IPS-11a (cell line): ENCODE measurements at regions not wholly inside any gene's neighbourhood (a gene's known extent, or its start where the extent isn't known, plus 50 kb on each side); places are given as distances from the start of the nearest gene placed in this dataset.
"Not testable (repeated sequence)": the region's sequence is repeated elsewhere in the genome, so short reads cannot be mapped to it uniquely, and the experiment has no call there.

Experiments used
- H3K4me3 ChIP-seq: one replicate; pipeline ENCODE4 v1.5.1; 2013; ENCODE audit warnings: low read depth, low read length, control low read depth

GRCh38 chr4:167802463-167803212 lies 289.7 kb upstream of the ANXA10 start:
- H3K4me3 ChIP-seq: no peak overlapping the region

- no peak overlapping the region for H3K4me3 ChIP-seq
These were observed 280.4 kb upstream of the ANXA10 start for GRCh38 chr4:167811958-167812357.

- no peak overlapping the region for H3K4me3 ChIP-seq
These were observed 266.1 kb upstream of the ANXA10 start for GRCh38 chr4:167826281-167826680.

GRCh38 chr4:167831855-167832254 lies 260.5 kb upstream of the ANXA10 start:
- H3K4me3 ChIP-seq: no peak overlapping the region

DNA sequence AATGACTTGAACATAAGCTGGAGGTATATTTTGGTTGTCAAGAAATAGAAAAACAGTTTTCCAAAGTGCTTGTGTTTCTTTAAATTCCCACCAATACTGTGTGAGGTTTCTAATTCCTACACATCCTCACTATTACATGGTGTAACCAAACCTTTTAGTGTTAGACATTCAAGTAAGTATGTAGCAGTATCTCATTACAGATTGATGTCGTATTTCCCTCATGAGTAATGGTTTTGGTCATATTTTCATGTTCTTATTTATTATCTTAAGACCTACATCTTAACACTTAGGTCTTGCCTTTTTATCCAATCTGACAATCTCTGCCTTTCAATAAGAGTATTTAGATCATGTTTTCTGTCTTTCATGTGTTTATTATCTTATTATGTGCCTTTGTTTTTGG lies 253.7 kb upstream of the ANXA10 start:
- no peak overlapping the region for H3K4me3 ChIP-seq

GRCh38 chr4:167842487-167842886 lies 249.8 kb upstream of the ANXA10 start:
- H3K4me3 ChIP-seq: no peak overlapping the region

DNA sequence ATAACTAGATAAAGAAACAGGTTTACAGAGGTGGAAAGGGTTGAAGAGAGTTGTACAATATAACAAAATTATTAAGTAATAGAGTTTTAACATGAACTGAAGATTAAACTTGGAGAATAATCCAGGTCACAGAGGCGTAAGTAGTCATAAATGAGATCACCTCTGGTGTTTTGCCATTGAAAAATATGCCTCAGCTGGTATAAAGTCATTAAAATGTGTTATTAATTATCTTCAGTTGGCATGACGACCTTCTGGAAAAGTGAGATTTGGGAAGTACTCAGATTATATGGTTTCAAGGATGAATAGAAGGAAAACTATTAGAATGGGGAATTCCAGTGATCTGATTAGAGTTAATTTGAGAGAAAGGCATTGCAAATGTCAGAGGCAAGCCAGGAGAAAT lies 237.5 kb upstream of the ANXA10 start:
- H3K4me3 ChIP-seq: no peak overlapping the region

DNA sequence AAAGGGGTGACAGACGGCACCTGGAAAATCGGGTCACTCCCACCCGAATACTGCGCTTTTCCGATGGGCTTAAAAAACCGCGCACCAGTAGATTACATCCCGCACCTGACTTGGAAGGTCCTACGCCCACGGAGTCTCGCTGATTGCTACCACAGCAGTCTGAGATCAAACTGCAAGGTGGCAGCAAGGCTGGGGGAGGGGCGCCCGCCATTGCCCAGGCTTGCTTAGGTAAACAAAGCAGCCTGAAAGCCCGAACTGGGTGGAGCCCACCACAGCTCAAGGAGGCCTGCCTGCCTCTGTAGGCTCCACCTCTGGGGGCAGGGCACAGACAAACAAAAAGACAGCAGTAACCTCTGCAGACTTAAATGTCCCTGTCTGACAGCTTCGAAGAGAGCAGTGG lies 234.2 kb upstream of the ANXA10 start:
- H3K4me3 ChIP-seq: not testable (repeated sequence)

- H3K4me3 ChIP-seq: no peak overlapping the region
These were observed 225.1 kb upstream of the ANXA10 start for GRCh38 chr4:167867191-167867590.

GRCh38 chr4:167868163-167868562 lies 224.2 kb upstream of the ANXA10 start:
- H3K4me3 ChIP-seq: no peak overlapping the region

DNA sequence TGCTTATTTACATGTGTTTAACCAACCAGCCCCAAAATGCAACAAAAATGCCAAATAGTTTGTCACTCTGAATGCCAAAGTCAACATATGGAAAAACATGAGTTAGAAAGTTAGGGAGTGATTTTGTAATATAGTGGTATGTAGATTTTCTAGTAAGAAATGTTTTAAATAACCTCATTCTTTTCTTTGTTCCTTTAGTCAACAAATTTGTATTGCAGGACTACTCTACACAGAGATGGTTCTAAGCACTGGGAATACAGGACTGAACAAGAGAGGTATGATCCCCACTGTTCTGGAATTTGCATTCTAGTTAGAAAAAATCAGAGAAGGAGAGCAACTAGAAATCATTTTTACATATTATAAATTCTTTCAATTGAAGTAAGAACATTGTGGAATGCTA lies 218.8 kb upstream of the ANXA10 start:
- H3K4me3 ChIP-seq: no peak overlapping the region

DNA sequence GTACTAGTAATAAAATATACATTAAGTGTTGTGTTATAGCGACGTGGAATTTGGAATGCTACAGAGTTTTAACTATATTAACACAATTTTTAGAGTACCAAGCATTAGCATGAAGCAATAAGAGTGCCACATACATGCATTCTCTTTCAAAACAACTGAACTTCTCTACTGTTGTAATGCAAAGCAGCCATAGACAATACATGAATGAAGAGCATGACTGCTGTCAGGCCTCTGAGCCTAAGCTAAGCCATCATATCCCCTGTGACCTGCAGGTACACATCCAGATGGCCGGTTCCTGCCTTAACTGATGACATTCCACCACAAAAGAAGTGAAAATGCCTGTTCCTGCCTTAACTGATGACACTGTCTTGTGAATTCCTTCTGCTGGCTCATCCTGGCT lies 216.2 kb upstream of the ANXA10 start:
- not testable (repeated sequence) for H3K4me3 ChIP-seq

DNA sequence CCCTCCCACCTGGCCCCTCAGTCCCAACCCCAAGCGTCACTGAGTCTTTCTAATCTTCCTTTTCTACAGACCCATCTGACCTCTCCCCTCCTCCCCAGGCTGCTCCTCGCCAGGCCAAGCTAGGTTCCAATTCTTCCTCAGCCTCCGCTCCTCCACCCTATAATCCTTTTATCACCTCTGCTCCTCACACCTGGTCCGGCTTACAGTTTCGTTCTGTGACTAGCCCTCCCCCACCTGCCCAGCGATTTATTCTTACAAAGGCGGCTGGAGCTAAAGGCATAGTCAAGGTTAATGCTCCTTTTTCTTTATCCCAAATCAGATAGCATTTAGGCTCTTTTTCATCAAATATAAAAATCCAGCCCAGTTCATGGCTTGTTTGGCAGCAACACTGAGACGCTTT lies 214.5 kb upstream of the ANXA10 start:
- H3K4me3 ChIP-seq: not testable (repeated sequence)

- H3K4me3 ChIP-seq: no peak overlapping the region
These were observed 209.1 kb upstream of the ANXA10 start for GRCh38 chr4:167883266-167883665.

DNA sequence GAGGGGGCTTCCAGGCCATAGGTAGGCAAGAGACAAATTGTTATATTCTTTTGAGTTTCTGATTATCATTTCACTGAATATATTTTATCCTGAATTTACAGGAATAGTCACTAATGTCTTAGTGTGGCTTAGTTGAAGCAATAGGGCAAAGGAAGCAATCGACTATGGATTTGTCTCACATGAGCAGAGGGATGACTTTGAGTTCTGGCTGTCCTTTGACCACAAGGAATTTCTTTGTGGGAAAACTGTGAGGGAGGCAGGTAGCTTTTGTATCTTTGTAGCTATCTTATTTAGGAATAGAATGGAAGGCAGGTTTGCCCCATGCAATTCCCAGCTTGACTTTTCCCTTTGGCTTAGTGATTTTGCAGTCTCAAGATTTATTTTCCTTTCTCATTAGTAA lies 207.3 kb upstream of the ANXA10 start:
- H3K4me3 ChIP-seq: no peak overlapping the region

DNA sequence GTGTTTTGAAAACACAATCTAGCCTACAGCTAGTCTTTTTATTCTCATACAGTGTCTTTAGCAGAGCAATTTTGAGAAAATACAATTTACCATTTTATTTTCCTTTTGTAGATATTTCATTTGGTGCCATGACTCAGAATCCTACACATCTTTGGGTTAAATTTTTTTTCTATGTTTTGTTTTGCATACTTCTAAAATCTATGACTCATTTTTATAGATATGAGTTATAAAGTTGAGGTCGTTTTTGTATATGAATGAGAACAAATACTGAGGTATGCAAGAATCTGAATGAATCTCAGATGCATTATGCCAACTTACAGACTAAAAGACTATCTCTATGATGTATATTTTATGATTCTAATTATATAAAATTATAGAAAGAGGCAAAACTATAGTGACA lies 206.5 kb upstream of the ANXA10 start:
- no peak overlapping the region for H3K4me3 ChIP-seq

GRCh38 chr4:167887726-167888125 lies 204.6 kb upstream of the ANXA10 start:
- no peak overlapping the region for H3K4me3 ChIP-seq

DNA sequence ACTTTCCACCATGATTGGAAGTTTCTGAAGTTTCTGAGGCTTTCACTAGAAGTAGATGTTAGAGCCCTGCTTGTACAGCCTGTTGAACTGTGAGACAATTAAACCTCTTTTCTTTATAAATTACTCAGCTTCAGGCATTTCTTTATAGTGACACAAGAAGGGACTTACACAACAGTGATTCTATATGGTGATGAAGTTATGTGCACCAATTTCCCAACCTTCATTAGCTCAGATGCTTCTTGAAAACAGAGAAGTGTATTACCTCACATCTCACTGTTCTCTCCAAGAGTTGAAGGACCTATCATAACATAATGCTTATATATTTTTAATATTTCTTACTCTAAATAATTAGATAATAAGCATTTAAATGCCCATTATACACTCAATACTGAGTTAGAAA lies 202.1 kb upstream of the ANXA10 start:
- no peak overlapping the region for H3K4me3 ChIP-seq

DNA sequence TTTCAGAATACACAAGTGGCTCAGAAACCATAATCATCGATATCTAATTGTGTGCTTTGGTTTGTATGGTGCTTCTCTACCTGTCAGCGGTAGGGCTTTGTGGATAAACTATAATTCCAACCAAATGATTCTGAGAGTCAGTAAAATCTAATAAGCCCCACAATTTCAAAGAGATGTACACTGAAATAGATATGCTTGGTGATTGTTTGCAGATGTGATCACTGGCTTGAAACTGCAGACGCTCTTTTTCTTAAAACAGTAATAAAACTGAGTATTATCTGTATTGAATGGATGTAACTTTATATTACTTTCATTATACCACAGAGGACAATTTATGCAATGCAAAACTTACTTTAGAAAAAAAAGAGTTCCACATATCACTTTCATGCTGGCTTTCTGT lies 198.8 kb upstream of the ANXA10 start:
- no peak overlapping the region for H3K4me3 ChIP-seq

- not testable (repeated sequence) for H3K4me3 ChIP-seq
These were observed 196.1 kb upstream of the ANXA10 start for GRCh38 chr4:167896260-167896659.

DNA sequence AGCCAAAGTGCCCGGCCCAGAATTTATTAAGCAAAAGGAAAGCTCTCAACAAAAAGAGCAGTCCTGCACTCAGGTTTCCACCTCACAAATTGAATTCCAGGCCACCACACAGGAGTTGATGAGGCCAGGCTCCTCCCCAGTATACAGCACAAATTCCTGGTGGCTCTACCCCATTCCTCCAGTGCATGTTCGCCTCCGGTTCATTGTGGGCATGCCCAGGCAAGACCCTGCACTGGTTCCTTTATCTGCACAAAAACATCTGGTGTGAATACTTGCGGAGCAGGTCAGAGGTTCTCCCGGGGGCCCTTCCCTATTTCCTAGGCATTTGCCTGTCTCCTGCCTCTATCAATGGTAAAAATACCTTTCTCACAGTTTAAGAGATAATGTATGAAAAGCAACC lies 195.2 kb upstream of the ANXA10 start:
- H3K4me3 ChIP-seq: no peak overlapping the region

DNA sequence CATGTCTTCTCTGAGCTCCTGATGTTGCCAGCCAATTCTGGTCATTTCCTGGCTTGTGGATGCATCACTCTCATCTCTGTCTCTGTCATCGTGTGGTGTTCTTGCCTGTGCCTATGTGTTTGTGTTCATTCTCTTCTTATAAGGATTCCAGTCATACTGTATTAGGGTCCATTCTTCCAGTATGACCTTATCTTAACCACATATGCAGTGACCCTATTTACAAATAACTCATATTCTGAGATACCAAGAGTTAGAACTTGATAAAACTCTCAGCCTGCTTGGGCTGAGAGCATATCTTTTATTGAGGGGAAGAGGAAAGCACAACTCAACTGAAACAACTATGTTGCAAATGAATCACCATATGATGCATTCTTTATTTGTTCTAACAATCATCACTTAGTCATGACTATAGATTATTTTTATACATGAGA lies 189.0 kb upstream of the ANXA10 start:
- H3K4me3 ChIP-seq: no peak overlapping the region

DNA sequence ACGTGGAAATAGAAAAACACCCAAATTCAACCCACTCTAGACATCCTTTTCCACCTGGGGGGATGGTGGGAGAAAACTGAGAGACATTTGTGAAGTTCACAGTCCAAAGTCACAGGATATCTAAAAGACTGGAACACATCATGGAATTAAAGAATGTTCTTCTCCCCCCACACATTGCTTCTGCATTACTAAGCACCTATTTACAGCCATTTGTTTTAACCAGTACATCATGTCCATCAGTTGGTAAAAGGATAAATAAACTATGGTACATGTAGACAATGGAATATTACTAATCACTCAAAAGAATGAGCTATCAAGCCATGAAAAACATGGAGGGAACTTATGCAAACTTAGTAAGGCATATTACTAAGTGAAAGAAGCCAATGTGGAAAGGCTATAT lies 185.5 kb upstream of the ANXA10 start:
- no peak overlapping the region for H3K4me3 ChIP-seq
